SK-N-SH treated with all-trans-retinoic acid at 6 μM for 48 hours (cell line): ENCODE measurements at regions not wholly inside any gene's neighbourhood (a gene's known extent, or its start where the extent isn't known, plus 50 kb on each side); places are given as distances from the start of the nearest gene placed in this dataset.

Source experiments
- CREB5 ChIP-seq: fragments of 250-450 bp; sonication (Bioruptor Pico); IDR thresholded peaks from 2 replicates; pipeline ENCODE4 v1.5.1; 2020; ENCODE audit warnings: low read depth, mild to moderate bottlenecking, moderate library complexity
- GLIS3 ChIP-seq: fragments of 250-450 bp; sonication (Bioruptor Pico); IDR thresholded peaks from 2 replicates; pipeline ENCODE4 v1.5.0; 2020; ENCODE audit warnings: mild to moderate bottlenecking, moderate library complexity
- RARB ChIP-seq: fragments of 250-450 bp; sonication (Bioruptor Pico); IDR thresholded peaks from 2 replicates; pipeline ENCODE4 v1.8.0; 2021; ENCODE audit warnings: mild to moderate bottlenecking, moderate library complexity
- TCF4 ChIP-seq: fragments of 250-450 bp; sonication (Bioruptor Pico); IDR thresholded peaks from 2 replicates; pipeline ENCODE4 v1.8.0; 2021; ENCODE audit warnings: mild to moderate bottlenecking, moderate library complexity, borderline replicate concordance
- TOX ChIP-seq: fragments of 250-450 bp; sonication (Bioruptor Pico); IDR thresholded peaks from 2 replicates; pipeline ENCODE4 v1.8.0; 2021; ENCODE audit warnings: mild to moderate bottlenecking, moderate library complexity, borderline replicate concordance
- TSHZ2 ChIP-seq: fragments of 250-450 bp; sonication (Bioruptor Pico); IDR thresholded peaks from 2 replicates; pipeline ENCODE4 v1.5.0; 2020; ENCODE audit warnings: mild to moderate bottlenecking, moderate library complexity
- ZFP3 ChIP-seq: fragments of 250-450 bp; sonication (Bioruptor Pico); IDR thresholded peaks from 2 replicates; pipeline ENCODE4 v1.5.0; 2020; ENCODE audit warnings: mild to moderate bottlenecking, moderate library complexity
- ZFP30 ChIP-seq: fragments of 450-650 bp; formaldehyde crosslinking; IDR thresholded peaks from 2 replicates; pipeline ENCODE4 v1.5.0; 2022; ENCODE audit warnings: mild to moderate bottlenecking, moderate library complexity
- ZNF8 ChIP-seq: fragments of 450-650 bp; formaldehyde crosslinking; IDR thresholded peaks from 2 replicates; pipeline ENCODE4 v1.5.0; 2020; ENCODE audit warnings: mild to moderate bottlenecking, moderate library complexity
- TF ChIP-seq, protein P1 (sequence below): fragments of 250-450 bp; sonication (Bioruptor Pico); IDR thresholded peaks from 2 replicates; pipeline ENCODE4 v1.5.1; 2021; ENCODE audit warnings: mild to moderate bottlenecking, moderate library complexity

GRCh38 chr2:103335403-103335802, 573.6 kb downstream of the TMEM182 start:
- no peak for TF ChIP-seq ZFP30 (CRISPR knock-in tag)
- TF ChIP-seq, protein P1, sequence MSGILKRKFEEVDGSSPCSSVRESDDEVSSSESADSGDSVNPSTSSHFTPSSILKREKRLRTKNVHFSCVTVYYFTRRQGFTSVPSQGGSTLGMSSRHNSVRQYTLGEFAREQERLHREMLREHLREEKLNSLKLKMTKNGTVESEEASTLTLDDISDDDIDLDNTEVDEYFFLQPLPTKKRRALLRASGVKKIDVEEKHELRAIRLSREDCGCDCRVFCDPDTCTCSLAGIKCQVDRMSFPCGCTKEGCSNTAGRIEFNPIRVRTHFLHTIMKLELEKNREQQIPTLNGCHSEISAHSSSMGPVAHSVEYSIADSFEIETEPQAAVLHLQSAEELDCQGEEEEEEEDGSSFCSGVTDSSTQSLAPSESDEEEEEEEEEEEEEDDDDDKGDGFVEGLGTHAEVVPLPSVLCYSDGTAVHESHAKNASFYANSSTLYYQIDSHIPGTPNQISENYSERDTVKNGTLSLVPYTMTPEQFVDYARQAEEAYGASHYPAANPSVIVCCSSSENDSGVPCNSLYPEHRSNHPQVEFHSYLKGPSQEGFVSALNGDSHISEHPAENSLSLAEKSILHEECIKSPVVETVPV: no peak
- TF ChIP-seq CREB5 (CRISPR knock-in tag): no peak
- TF ChIP-seq TCF4 (CRISPR knock-in tag): no peak
- no peak for TF ChIP-seq TOX
- no peak for TF ChIP-seq ZFP3 (CRISPR knock-in tag)
- no peak for TF ChIP-seq TSHZ2 (CRISPR knock-in tag)
- TF ChIP-seq GLIS3 (CRISPR knock-in tag): no peak
- TF ChIP-seq RARB (CRISPR knock-in tag): no peak
- TF ChIP-seq ZNF8 (CRISPR knock-in tag): no peak
